ENCODE measurements at regions not wholly inside any gene's neighbourhood (a gene's known extent, or its start where the extent isn't known, plus 50 kb on each side); places are given as distances from the start of the nearest gene placed in this dataset.

GRCh38 chr13:74979703-74980102 is 502.3 kb downstream of the TBC1D4 start:
- Mint-ChIP-seq H3K36me3 (no peaks in the 10 kb centered on the region), H3K9me3 (peaks cover 0 to 9% (median 0%) of the 10 kb centered on the region in 7 donors), H3K4me1 (no peaks in the 10 kb centered on the region), H3K27me3 (no peaks in the 10 kb centered on the region), H3K4me3 (no peak overlapping the region), H3K27ac (no peak overlapping the region)
- DNase-seq, result no peak
- no peak for ATAC-seq (ENCODE audit: low read depth in 2 of 2)

GRCh38 chr13:74978591-74978990 is 503.4 kb downstream of the TBC1D4 start:
- ATAC-seq (ENCODE audit: low read depth in 2 of 2) (no peak), DNase-seq (no peak)
- Mint-ChIP-seq H3K36me3 (no peaks in the 10 kb centered on the region), H3K27ac (no peak overlapping the region), H3K27me3 (no peaks in the 10 kb centered on the region), H3K4me3 (no peak overlapping the region), H3K9me3 (peaks cover 0 to 6% (median 0%) of the 10 kb centered on the region in 7 donors), H3K4me1 (no peaks in the 10 kb centered on the region)

GRCh38 chr13:74977498-74977897 is 504.5 kb downstream of the TBC1D4 start:
- ATAC-seq (ENCODE audit: low read depth in 2 of 2) (no peak), DNase-seq (no peak)
- Mint-ChIP-seq H3K9me3 (peaks cover 0 to 6% (median 0%) of the 10 kb centered on the region in 7 donors), H3K36me3 (no peaks in the 10 kb centered on the region), H3K4me3 (no peak overlapping the region), H3K27ac (no peak overlapping the region), H3K27me3 (no peaks in the 10 kb centered on the region), H3K4me1 (no peaks in the 10 kb centered on the region)

GRCh38 chr13:74975111-74975510 is 506.9 kb downstream of the TBC1D4 start:
- no peak overlapping the region for H3K27ac Mint-ChIP-seq
- no peak for DNase-seq
- no peak for ATAC-seq (ENCODE audit: low read depth in 2 of 2)
- no peaks in the 10 kb centered on the region for H3K4me1 Mint-ChIP-seq
- no peak overlapping the region for H3K4me3 Mint-ChIP-seq
- H3K9me3 Mint-ChIP-seq, result peaks cover 0 to 2% (median 0%) of the 10 kb centered on the region in 7 donors
- no peaks in the 10 kb centered on the region for H3K36me3 Mint-ChIP-seq
- no peaks in the 10 kb centered on the region for H3K27me3 Mint-ChIP-seq

GRCh38 chr13:74973935-74974879 is 507.8 kb downstream of the TBC1D4 start:
- H3K27me3 Mint-ChIP-seq, result no peaks in the 10 kb centered on the region
- H3K27ac Mint-ChIP-seq, result no peak overlapping the region
- DNase-seq, result no peak

GRCh38 chr13:74969419-74969818 is 512.5 kb downstream of the TBC1D4 start:
- ATAC-seq (ENCODE audit: low read depth in 2 of 2) (no peak), DNase-seq (no peak)
- Mint-ChIP-seq H3K27me3 (no peaks in the 10 kb centered on the region), H3K27ac (no peak overlapping the region), H3K36me3 (no peaks in the 10 kb centered on the region), H3K4me3 (no peak overlapping the region), H3K4me1 (no peaks in the 10 kb centered on the region), H3K9me3 (peaks cover 0 to 10% (median 0%) of the 10 kb centered on the region in 7 donors)

More at GRCh38 chr13:74973935-74974879, 507.8 kb downstream of the TBC1D4 start:
- Mint-ChIP-seq H3K4me3 (no peak overlapping the region), H3K4me1 (no peaks in the 10 kb centered on the region), H3K36me3 (no peaks in the 10 kb centered on the region), H3K9me3 (peaks cover 0 to 3% (median 0%) of the 10 kb centered on the region in 7 donors)
- no peak for ATAC-seq (ENCODE audit: low read depth in 2 of 2)

GRCh38 chr13:74966814-74967424 is 515.0 kb downstream of the TBC1D4 start:
- Mint-ChIP-seq H3K4me1 (no peaks in the 10 kb centered on the region), H3K4me3 (no peak overlapping the region), H3K36me3 (no peaks in the 10 kb centered on the region), H3K27ac (no peak overlapping the region), H3K9me3 (peaks cover 0 to 17% (median 9%) of the 10 kb centered on the region in 7 donors), H3K27me3 (no peaks in the 10 kb centered on the region)
- no peak for DNase-seq
- no peak for ATAC-seq (ENCODE audit: low read depth in 2 of 2)

DNA sequence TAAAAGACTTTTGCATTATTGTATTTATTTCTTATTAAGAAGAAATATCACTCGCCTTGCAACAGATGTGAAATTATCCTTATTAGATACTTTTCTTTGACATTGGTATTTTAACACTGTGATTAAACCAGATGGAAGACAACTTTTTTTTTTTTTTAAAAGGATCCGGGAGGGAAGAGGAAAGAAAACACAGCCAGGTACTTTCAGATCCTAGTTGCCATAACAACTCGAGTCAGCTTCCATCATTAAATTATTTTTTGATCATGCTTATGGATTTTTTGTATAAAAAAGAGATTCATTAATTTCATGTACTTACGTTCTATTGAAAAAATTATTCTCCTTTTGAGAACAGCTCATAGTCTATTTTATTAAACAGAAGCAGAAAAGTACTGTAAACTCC is 515.7 kb downstream of the TBC1D4 start:
- Mint-ChIP-seq H3K27ac (no peak overlapping the region), H3K9me3 (peaks cover 0 to 18% (median 9%) of the 10 kb centered on the region in 7 donors)

GRCh38 chr13:74945637-74946036 is 536.3 kb downstream of the TBC1D4 start:
- Mint-ChIP-seq H3K4me1 (no peaks in the 10 kb centered on the region), H3K4me3 (no peak overlapping the region), H3K27ac (no peak overlapping the region), H3K36me3 (peaks cover 0 to 17% of the 10 kb centered on the region in 2 donors), H3K9me3 (peaks cover 17 to 57% (median 24%) of the 10 kb centered on the region in 7 donors), H3K27me3 (no peaks in the 10 kb centered on the region)
- DNase-seq, result no peak
- ATAC-seq (ENCODE audit: low read depth in 2 of 2), result no peak

More for the DNA sequence above, 515.7 kb downstream of the TBC1D4 start:
- DNase-seq (no peak), ATAC-seq (ENCODE audit: low read depth in 2 of 2) (no peak)
- Mint-ChIP-seq H3K36me3 (no peaks in the 10 kb centered on the region), H3K27me3 (no peaks in the 10 kb centered on the region), H3K4me1 (no peaks in the 10 kb centered on the region), H3K4me3 (no peak overlapping the region)

- H3K27ac Mint-ChIP-seq, result no peak overlapping the region
- no peak overlapping the region for H3K4me3 Mint-ChIP-seq
- H3K27me3 Mint-ChIP-seq, result no peaks in the 10 kb centered on the region
- ATAC-seq (ENCODE audit: low read depth in 2 of 2), result no peak
- H3K4me1 Mint-ChIP-seq, result no peaks in the 10 kb centered on the region
- no peaks in the 10 kb centered on the region for H3K36me3 Mint-ChIP-seq
- peaks cover 0 to 12% (median 4%) of the 10 kb centered on the region in 7 donors for H3K9me3 Mint-ChIP-seq
- no peak for DNase-seq
Measured at GRCh38 chr13:74931698-74932433, 550.1 kb downstream of the TBC1D4 start.

GRCh38 chr13:74930402-74931165 is 551.4 kb downstream of the TBC1D4 start:
- H3K4me1 Mint-ChIP-seq, result no peaks in the 10 kb centered on the region
- no peaks in the 10 kb centered on the region for H3K36me3 Mint-ChIP-seq
- no peak overlapping the region for H3K4me3 Mint-ChIP-seq
- H3K27ac Mint-ChIP-seq, result no peak overlapping the region
- no peaks in the 10 kb centered on the region for H3K27me3 Mint-ChIP-seq
- ATAC-seq (ENCODE audit: low read depth in 2 of 2) (no peak), DNase-seq (no peak)
- peaks cover 1 to 17% (median 5%) of the 10 kb centered on the region in 7 donors for H3K9me3 Mint-ChIP-seq

DNA sequence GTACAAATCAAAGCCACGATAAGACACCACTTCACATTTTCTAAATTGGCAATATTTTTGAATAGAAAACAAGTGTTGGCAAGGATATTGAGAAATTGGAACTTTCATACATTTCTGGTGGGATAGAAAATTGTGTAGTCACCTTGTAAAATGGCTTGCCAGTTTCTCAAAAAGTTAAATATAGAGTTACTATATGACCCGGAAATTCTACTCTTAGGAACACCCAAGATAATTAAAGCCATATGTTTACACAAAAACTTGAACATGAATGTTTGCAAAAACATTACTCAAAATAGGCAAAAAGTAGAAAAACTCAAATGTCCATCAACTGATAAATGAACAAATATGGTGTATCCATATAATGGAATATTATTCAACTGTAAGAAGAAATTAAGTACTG is 552.5 kb downstream of the TBC1D4 start:
- H3K9me3 Mint-ChIP-seq, result peaks cover 0 to 17% (median 9%) of the 10 kb centered on the region in 7 donors
- DNase-seq (no peak), ATAC-seq (ENCODE audit: low read depth in 2 of 2) (no peak)
- H3K4me1 Mint-ChIP-seq, result no peaks in the 10 kb centered on the region
- H3K27me3 Mint-ChIP-seq, result no peaks in the 10 kb centered on the region
- no peaks in the 10 kb centered on the region for H3K36me3 Mint-ChIP-seq
- H3K4me3 Mint-ChIP-seq, result no peak overlapping the region
- no peak overlapping the region for H3K27ac Mint-ChIP-seq

GRCh38 chr13:74927823-74928222 is 554.1 kb downstream of the TBC1D4 start:
- Mint-ChIP-seq H3K27ac (no peak overlapping the region), H3K4me1 (no peaks in the 10 kb centered on the region), H3K36me3 (no peaks in the 10 kb centered on the region), H3K9me3 (peaks cover 0 to 21% (median 10%) of the 10 kb centered on the region in 7 donors), H3K4me3 (no peak overlapping the region), H3K27me3 (no peaks in the 10 kb centered on the region)
- ATAC-seq (ENCODE audit: low read depth in 2 of 2) (no peak), DNase-seq (no peak)
